ENCODE measurements at regions not wholly inside any gene's neighbourhood (a gene's known extent, or its start where the extent isn't known, plus 50 kb on each side); places are given as distances from the start of the nearest gene placed in this dataset.

- peak overlapping the region; percentile 77 to 89 (median 84) for H3K27ac ChIP-seq
- H3K9me3 ChIP-seq (replicated peaks in 1 of 3): no peaks in the 10 kb centered on the region
- TF ChIP-seq POLR2A (IDR thresholded peaks at IDR 0.05): peak in 1 of 2 donors; percentile 71
- no peak for TF ChIP-seq CTCF (IDR thresholded peaks at IDR 0.05)
- H3K36me3 ChIP-seq (replicated peaks in 1 of 2): no peaks in the 10 kb centered on the region
- DNase-seq: peak; percentile 70 to 92 (median 86)
- H3K27me3 ChIP-seq: no peaks in the 10 kb centered on the region
- peaks cover 27 to 29% of the 10 kb centered on the region in 2 donors for H3K4me1 ChIP-seq (replicated peaks in 1 of 2)
- intact Hi-C loops (cut with DNase I): no loop called here
- H3K4me3 ChIP-seq: no peak overlapping the region
- WGBS, 4 donors: 16 to 31% (median 22%) methylated on average over 11 of the region's 11 CpGs
These were observed 97.2 kb upstream of the OTOS start for GRCh38 chr2:240237609-240238174.

- Histone ChIP-seq H3K27me3 (no peaks in the 10 kb centered on the region), H3K36me3 (replicated peaks in 1 of 2) (no peaks in the 10 kb centered on the region), H3K4me1 (replicated peaks in 1 of 2) (peaks cover 24 to 29% of the 10 kb centered on the region in 2 donors), H3K27ac (peak overlapping the region in 4 of 5 donors; percentile 79 to 89 (median 86)), H3K4me3 (no peak overlapping the region), H3K9me3 (replicated peaks in 1 of 3) (no peaks in the 10 kb centered on the region)
- TF ChIP-seq POLR2A (IDR thresholded peaks at IDR 0.05) (no peak), CTCF (IDR thresholded peaks at IDR 0.05) (no peak)
- WGBS, 4 donors: 73 to 96% (median 84%) methylated on average over 1 of the region's 1 CpG
- intact Hi-C loops (cut with DNase I): no loop called here
- peak in 3 of 7 donors; percentile 11 to 21 (median 12) for DNase-seq
These were observed 97.7 kb upstream of the OTOS start for GRCh38 chr2:240238201-240238600.

GRCh38 chr2:240238786-240239185, 98.3 kb upstream of the OTOS start:
- DNase-seq: peak in 3 of 7 donors; percentile 6 to 23 (median 19)
- no peaks in the 10 kb centered on the region for H3K9me3 ChIP-seq (replicated peaks in 1 of 3)
- intact Hi-C loops (cut with DNase I): no loop called here
- H3K4me1 ChIP-seq (replicated peaks in 1 of 2): peaks cover 24 to 29% of the 10 kb centered on the region in 2 donors
- H3K27me3 ChIP-seq: no peaks in the 10 kb centered on the region
- peak overlapping the region in 3 of 5 donors; percentile 84 to 89 (median 87) for H3K27ac ChIP-seq
- H3K4me3 ChIP-seq: no peak overlapping the region
- no peak for TF ChIP-seq POLR2A (IDR thresholded peaks at IDR 0.05)
- no peak for TF ChIP-seq CTCF (IDR thresholded peaks at IDR 0.05)
- 72 to 94% (median 86%) methylated on average over 1 of the region's 1 CpG for WGBS, 4 donors
- H3K36me3 ChIP-seq (replicated peaks in 1 of 2): no peaks in the 10 kb centered on the region

GRCh38 chr2:240239325-240239724, 98.9 kb upstream of the OTOS start:
- Histone ChIP-seq H3K36me3 (replicated peaks in 1 of 2) (no peaks in the 10 kb centered on the region), H3K9me3 (replicated peaks in 1 of 3) (no peaks in the 10 kb centered on the region), H3K4me3 (no peak overlapping the region), H3K27me3 (no peaks in the 10 kb centered on the region), H3K27ac (no peak overlapping the region), H3K4me1 (replicated peaks in 1 of 2) (peaks cover 24 to 29% of the 10 kb centered on the region in 2 donors)
- WGBS, 4 donors: 88 to 95% (median 93%) methylated on average over 1 of the region's 1 CpG
- DNase-seq: peak in 3 of 7 donors; percentile 6 to 21 (median 10)
- intact Hi-C loops (cut with DNase I): no loop called here
- TF ChIP-seq POLR2A (IDR thresholded peaks at IDR 0.05) (no peak), CTCF (IDR thresholded peaks at IDR 0.05) (no peak)
